ENCODE measurements at regions not wholly inside any gene's neighbourhood (a gene's known extent, or its start where the extent isn't known, plus 50 kb on each side); places are given as distances from the start of the nearest gene placed in this dataset.

DNA sequence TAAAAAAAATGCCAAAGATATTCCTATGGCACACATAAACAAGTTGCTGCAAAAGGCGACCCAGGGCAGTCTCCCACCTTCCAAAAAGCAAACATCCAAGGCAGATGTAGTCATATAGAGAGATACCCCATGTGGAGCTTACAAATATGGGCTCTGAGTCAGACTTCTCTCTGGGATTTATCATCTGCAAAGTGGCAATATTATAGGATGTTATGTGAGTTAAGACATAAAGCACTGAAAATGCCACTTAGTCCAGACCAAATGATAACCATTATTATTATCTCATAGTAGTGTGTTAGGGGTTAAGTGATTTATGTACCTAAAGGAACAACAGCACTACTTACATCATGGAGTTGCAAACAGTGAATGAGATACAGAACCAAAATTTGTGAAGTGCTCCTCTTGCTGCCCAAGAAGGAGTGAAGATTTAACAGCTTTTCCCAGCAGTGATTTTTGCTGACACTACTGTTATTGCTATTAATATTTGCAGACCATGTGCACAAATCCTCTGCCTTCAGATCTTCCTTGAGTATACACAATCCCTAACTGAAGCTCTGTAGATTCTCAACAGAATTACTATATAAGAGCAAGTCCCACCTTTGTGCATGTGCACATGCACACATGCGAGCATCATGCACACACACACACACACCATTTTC is 560.0 kb upstream of the SALL1 start:
- no peak for DNase-seq

DNA sequence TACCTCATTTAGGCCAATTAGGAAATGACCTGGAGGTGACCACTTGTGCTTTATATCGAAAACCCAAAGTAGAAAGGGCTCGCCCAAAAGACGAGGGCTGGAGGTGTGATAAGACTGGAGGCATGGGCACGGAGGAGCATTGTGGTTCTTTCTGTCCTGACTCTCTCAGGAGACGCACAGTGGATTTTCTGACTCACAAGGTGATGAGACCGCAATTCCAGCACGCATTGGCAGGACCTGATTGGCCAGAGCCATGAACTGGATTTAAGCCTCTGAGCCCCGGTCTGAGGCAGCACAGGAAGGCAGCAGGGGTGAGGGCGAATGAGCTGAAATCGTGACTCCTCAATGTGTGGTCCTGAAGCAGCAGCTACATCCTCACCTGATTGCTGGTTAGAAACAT is 559.1 kb upstream of the SALL1 start:
- DNase-seq, result no peak

DNA sequence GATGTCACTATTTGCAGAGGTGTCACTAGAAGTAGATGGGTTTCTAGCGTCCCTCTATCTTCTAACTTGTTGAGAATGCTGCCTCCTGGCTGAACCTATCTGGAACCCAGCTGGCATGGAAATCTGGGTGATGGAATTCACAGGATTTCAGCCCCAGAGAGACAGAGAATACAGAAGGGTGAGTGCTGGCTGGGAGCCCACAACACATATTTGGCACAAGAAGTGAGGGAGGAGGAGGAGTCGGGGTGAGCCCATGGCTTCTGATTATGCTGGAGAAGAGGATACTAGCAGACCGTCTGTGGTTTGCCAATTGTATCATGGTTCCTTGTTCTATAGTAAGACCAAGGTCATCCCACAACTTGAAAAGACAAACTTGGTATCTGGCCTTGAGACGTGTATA is 557.8 kb upstream of the SALL1 start:
- DNase-seq, result no peak

DNA sequence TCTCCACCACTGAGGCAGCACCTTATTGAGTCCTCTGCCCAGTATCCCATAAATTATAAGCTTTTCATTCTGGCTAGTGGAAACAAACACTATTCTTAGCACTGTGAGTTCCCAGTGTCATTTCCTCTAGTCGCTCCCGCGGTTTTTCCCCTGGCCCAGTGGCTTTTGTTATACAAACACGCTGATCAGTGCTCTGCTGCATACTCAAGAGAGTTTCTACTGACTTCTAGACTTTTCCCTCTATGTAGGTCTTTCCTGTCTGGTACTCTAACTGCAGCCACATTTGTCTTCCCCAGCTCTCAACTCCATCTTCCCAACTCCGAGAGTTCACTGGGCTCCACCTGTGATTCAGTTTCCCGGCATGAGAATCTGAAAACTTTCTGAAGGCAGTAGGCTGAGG is 556.6 kb upstream of the SALL1 start:
- DNase-seq, result no peak

DNA sequence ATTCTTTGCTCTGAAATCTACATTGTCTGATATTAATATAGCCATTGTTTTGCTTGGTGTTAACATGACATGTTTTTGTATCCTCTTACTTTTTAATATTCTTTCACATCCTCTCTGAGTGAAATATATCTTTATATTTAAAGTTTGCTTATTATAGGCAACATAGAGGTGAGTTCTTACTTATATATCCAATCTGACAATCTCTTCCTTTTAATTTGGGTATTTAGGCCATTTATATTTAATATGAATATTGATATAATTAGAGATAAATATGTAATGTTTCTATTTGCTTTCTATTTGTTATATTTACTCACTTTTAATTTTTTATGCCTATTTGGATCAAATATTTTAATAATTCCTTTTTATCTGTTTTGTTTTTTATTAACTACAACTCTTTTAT is 554.1 kb upstream of the SALL1 start:
- no peak for DNase-seq

DNA sequence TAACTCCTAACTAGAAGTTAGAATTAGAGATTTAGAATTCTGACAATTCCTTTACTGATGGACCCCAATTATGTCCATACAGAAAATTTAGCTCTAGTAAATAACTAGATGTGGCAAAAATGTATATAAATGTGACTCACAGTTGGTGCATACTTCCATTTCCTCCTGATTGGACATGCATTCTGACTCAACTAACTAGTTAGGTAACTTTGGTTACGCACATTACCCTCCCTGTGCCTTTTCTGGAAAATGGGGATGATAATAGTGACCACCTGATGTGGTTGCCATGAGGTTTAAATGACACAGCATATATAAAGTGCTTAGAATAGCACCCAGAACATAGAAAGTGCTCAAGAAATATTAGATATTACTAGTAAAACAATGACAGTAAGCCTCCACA is 550.0 kb upstream of the SALL1 start:
- DNase-seq, result no peak

DNA sequence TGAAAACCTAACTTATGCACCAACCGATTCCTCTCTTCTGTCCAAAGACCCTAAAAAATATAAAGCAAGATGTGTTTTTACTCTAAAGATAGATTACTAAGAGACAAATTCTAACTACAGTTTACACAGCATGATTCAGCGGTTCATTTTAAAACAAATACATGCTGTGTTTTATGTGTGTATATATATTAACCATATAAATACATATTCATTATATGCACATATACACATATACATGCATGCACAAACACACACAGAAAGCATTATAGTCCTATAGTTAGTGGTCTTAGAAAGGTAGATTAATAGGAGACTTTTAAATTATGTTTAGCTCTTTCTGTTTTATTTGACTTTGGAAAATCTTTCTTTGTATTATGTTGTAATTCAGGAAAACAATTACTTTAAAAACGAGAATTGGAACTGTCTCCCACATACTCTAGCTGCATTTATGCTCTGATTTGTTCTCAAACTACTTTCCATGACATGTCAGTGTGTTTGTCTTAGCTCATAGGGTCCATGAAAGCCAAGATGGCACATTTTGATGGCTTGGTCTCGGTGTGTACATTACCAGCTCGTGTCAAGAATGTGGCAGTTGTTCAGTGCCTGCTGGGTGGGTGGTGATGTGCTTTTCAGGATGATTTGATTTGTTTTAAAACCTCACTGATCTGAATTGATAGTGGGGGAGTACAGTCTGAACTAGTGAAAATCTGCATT is 548.8 kb upstream of the SALL1 start:
- no peak for DNase-seq

DNA sequence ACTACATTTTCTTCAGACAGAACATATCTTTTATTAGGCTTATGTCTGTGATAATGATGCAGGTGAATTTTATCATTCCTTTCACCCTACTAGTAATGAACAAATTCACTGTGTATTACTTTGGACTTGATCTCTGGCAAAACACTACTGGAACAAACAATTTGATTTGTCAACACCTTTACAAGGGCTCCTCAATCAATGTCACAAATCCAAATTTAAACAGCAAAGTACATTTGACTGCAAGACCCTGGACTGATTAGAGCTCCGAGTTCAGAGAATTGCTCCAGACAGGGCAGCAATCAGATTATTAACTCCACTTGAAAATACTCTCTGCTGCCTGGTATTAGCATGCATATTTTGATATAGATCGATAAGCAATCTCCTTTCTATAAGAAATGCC is 547.6 kb upstream of the SALL1 start:
- DNase-seq, result no peak

DNA sequence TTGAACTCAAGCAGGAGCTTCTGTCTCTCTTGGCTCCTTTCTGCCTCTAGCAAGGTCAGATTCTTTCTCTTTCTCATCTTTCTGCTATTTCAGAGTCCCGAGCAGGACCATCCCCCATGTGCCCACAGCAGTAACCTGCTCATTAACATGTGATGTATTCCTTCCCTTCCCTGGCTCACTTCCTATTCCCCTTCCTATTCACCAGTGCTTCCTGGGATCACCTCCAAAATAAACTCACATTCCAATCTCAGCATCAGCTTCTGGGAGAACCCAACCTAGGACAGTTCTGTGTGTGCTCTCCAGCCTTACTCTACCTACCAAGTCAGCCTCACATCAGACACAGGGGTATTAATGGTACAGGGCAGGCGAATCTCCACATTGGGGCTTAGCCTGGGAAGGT is 546.4 kb upstream of the SALL1 start:
- no peak for DNase-seq

DNA sequence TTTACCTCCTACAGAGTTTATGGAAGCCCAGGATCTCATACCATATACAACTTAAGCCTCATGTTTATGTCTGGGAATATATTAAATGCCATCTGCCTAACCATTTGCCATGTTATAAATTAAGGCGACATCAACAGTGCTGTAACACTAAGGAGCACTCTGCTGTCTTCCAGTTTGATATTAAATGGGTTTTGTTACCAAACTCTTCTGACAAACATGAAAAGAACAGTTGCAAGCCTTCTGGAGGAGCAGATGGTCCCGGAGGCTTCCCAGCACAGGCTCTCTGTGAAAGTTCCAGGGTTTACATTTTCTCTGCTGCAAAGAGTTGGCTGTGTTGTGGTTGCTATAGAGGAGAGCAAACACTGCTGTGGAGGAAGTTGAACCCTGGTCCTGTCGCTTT is 545.3 kb upstream of the SALL1 start:
- no peak for DNase-seq

DNA sequence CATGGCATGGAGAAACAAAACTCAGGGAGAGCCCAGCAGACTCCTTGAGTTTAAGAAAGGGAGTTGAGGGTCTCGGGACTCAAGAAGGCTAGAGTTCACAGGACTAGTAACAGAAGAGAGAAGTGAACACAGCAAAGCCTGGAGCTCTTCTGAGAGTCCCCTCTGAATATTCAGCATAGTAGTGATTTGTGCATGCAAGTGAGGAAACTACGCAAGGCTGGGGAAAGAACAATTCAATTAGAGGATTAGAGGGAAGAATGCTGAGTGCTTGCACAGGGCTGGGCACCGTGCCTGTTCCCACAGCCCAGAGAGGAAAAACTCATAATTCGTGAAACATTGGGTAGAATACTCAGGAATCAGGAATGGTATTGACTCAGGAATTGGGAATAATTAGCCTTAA is 540.0 kb upstream of the SALL1 start:
- DNase-seq, result no peak

DNA sequence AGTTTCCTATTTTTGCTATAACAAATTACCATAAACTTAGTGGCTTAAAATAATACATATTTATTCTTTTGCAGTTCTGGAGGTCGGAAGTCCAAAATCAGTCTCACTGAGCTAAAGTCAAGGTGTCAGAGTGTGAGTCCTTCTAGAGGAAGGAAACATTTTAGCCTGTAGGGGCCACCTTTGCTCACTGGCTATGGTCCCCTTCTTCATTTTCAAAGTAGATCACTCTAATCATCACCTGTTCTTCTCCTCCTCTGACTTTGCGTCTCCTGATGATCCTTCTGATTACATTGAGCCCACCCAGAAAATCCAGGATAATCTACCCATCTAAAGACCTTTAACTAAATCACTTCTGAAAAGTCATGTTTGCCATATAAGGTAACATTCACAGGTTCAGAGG is 534.4 kb upstream of the SALL1 start:
- DNase-seq, result no peak

DNA sequence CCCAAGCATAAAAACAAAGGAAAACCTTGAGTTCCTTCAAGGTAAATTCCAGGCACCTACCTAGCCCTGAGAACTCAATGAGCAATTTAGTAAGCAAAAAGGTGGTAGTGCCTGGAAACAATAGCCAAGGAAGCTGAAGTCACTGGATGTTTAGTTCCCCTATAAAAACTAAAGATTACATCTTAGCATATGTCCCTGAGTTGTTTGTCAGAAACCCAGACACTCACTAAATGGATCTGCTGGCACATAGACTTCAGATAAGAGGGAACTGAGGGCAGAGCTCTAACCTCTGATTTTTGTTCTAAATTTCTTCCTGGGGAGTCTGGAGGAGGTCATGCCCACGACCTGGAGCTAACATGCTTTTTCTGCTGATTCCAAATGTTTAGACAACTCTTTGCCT is 532.8 kb upstream of the SALL1 start:
- DNase-seq, result no peak

DNA sequence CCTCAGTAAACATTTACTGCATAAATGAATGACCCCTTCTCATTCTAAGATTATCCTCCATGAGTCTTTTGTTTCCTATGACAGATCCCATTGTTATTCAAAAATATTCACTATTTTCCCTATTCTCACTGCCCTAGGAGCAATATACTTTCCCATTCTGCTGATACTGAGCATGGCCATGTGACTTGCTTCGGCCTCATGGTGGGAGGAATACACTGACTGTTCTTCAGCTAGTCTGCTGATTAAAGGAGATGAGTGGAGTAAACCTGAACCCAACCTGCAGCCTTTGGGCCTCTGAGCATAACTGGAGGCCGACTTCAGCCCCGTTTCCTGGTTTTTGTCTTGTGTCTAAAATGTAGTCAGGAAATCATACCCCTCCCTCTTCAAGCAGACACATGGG is 531.8 kb upstream of the SALL1 start:
- no peak for DNase-seq

DNA sequence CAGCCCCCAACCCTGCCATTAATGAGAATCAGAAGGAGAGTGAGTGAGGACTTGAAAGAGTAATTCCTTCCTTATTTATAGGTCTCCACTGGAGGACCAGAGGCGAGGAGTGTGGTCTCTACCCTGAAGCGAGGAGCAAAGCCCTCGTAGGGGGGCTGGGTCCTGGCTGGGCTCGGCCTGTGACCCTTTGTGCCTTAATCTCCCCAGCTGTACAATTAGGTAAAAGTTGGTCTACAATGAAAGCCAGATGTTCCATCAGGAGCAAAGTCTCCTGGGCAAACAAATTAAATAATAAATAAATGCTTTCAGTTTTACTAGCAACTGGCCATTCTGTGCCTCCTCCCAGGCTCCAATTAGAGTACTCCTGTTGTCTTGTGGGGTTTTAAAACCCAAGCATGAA is 523.5 kb upstream of the SALL1 start:
- no peak for DNase-seq

DNA sequence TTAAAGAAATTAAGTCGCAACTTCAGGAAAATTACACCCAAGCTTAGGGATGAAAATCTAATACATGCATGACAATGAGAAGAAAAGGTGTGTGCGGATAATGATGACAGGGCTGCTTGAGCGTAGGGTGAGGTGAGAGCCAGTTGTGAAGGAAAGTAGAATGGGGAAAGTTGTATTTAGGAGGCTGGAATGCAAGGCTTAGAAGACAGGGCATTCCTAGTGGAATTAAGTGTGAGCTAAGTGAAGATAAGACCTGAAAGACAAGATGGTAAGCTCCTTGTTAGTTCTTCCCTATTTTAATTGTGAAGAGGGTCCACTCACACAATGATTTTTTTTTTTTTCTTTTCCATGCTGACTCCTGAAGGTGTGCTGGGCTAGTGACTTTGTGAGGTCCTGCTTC is 519.5 kb upstream of the SALL1 start:
- no peak for DNase-seq

DNA sequence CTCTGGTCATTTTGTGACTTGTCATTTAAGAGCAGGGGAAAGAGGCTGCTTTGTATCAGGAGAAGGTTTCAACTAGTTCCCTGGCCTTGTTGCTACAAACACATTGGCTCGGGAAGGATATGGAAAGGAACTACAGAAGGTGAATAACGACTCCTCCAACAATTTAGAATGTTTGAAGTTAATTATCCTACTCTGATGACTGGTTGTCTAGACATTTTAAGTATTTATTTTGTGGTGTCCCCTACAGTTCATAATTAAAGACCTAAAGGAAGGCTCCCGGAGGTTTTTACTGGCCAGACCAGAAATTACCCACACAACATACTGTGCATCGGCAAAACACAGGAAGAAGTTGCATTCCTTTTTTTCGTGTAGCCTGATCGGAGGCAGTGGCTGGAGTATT is 515.8 kb upstream of the SALL1 start:
- DNase-seq, result no peak

DNA sequence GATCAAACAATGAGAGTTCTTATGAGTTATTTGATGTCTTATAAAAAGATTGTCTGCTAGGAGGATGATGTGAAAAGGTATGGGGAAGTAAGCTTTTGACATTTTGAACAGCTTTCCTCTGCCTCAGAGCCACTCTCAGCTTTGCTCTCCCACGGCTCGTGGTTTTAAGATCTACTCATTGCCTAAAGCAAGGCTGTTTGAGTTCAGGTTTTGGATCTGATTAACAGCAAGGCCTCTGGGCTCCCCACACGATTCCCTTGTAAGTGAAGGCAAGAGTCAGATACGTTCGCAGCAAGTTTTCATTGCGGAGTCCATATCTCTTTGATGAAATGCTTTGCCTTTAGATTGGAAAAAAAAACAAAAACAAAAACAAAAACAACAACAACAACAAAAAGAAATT is 515.0 kb upstream of the SALL1 start:
- DNase-seq, result no peak

DNA sequence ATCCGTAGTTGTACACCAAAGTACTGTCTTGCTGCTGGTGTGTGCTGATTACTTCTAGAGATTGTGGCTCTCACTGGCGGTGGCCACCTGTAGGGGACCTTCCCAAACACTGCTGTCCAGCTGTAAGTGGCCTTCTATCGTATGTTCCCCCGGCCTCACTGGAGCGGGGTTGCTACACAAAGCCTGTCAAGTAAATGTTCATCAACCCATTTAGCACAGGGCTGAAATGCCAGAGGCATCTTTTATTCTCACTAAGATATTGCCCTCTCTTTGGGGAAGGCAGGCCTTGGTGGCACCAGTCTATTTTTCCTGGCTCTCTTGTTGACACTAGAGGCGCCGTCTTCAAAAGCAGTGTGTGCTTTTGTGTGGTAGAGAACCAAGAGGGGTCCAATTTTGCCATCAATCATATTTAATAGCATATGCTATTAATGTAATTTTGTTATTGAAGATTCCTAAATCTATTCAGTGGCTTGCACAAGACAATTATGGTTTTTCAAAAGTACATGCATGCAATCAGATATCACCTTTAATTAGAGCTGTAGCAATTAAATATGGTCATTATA is 514.4 kb upstream of the SALL1 start:
- no peak for DNase-seq

DNA sequence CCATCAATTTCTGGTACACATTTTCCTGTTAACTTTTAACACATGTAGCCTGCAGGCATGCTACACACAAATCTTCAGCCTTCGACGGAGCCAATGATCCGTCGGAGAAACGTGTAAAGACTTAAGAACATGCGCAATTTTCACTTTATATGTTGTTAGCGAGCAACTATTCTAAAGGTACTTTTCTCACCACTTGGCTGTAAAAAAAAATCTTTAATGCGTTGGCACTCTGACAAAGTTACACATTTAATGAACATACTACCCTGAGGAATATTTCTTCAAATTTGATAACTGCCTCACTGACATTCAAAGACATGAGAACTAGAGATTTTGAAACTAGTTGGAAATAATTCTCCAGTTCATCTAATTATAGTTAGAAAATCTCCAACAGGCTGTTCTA is 507.5 kb upstream of the SALL1 start:
- no peak for DNase-seq

DNA sequence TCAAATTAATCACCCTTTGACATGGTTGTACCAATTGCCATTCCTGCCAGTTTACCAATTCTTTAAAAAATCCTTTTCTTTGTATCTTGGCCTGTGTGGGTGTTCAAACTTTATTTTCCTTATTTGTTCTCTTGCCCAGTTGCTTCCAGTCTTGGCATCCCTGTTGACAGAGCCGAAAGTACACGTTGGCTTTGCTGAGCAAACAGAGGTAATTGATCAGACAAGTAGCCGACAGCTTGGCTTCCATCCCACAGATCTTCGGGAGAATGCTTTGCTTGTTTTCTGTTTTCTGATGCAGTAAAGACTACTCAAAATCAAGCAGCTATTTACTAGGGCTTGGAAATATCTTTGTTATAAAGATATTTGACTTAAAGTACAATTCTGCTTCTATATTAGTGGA is 506.8 kb upstream of the SALL1 start:
- no peak for DNase-seq

DNA sequence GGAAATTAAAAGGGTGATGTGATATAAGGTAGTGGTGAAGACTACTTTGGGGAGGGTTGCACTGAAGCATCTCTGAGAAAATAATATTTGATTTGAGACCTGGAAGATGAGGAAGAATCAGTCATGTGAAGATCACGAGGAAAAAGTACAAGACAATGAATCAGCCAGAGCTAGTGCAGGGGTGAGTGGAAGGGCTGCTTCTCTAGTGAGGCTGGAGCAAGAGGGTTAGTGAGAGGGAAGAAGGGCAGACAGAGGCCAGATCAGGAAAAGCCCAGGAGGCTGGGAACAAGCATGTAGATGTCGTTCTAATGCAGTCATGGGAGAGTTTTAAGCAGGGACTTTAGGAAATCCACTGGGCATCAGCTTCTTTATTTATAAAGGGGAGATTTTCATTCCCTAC is 504.2 kb upstream of the SALL1 start:
- DNase-seq, result no peak

DNA sequence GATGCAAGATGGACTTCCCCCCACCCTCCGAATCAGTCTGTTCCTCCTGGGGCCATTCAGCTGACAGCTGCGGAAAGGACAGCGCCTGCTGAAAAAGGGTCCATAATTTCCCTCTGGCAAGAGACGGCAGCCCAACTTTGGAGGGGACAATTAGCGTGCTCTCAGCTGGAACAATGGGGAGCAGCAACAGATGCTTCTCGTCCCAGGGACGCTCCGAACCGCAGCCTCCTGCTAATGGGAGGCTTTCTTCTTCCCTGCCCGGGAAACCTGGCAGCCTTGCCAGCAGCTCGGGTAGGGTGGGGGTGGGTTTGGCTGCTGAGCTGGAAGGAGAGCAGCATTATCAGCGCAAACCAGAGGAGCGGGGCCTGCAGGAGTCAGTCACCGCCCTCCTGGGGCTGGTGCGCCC is 500.0 kb upstream of the SALL1 start:
- DNase-seq, result no peak

DNA sequence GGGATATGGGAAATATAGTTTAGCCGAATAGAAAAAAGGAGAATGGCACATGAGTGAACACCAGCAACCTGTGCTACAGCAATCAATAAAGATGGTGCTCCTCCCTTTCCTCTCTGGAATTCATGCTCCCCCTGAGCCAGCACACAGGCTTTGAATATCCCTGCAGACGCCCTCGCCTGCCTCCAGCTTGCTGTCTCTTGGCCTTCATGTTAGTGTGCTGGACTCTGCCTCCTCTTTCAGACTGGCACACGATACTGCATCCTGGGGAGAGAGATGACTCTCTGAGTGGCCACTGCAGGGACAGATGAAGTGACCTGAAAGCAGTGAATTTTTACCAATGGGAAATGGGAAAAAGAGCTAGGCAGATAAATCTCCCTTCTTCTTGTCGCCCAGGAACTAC is 498.6 kb upstream of the SALL1 start:
- no peak for DNase-seq

DNA sequence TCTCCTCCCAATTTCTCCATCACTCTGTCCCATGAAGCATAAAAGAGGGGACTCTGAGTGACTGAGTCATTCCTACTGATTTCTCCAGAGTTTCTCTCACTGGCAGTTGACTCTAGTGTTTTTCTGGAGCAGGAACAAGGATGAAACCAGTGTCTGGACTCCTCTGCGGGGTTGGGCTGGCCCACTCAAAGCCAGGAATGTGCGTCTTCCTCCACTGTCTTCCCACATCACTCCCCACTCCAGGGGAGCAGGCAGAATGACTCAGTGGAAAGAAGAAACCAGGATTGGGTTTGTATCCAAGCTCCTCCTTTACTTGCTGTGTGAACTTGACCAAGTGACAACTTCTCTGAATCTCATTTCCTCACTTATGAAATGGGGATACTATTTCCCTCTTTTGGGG is 497.5 kb upstream of the SALL1 start:
- no peak for DNase-seq
